Kidney epithelial cell (primary cell): ENCODE measurements at regions not wholly inside any gene's neighbourhood (a gene's known extent, or its start where the extent isn't known, plus 50 kb on each side); places are given as distances from the start of the nearest gene placed in this dataset.

Experiments used
- DNase-seq: peaks from one replicate; pipeline ENCODE4 v3.0.0-alpha.2; 2010; ENCODE audit warnings: low read depth
- H3K27me3 ChIP-seq: 2 replicates; pipeline ENCODE4 v1.6.0; 2011; ENCODE audit warnings: low read length; ENCODE audit not compliant: control insufficient read depth, insufficient read depth
- H3K36me3 ChIP-seq: 2 replicates; pipeline ENCODE4 v1.5.1; 2011; ENCODE audit warnings: low read length; ENCODE audit not compliant: control insufficient read depth, insufficient read depth
- H3K4me3 ChIP-seq: 2 replicates; pipeline ENCODE4 v1.5.1; 2011; ENCODE audit warnings: low read depth, mild to moderate bottlenecking, control low read depth, low read length
- CTCF ChIP-seq: IDR thresholded peaks from 2 replicates; pipeline ENCODE4 v1.5.1; 2011; ENCODE audit warnings: mild to moderate bottlenecking, moderate library complexity, low read length, control low read depth, inconsistent platforms; ENCODE audit not compliant: insufficient read depth, poor library complexity, severe bottlenecking

DNA sequence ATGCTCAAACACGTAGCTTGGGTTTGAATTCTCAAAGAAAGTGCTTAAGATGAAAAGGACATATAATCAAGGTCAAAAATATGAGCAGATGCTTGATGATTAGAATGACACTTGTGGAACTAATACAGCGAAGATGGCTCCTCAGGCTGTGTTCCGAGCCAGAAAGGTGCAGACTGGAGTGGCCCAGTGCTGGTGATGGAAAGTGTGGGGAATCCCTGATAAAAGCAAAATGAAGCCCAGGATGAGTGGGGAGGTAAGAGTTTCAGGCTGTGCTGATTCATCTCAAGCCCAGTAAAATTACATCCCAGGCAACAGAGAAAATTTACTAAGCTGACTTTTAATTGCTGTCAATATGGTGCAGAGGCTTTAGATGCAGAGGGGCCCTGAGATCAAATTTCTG lies 77.8 kb upstream of the IKZF1 start:
- DNase-seq: no peak
- no peak for TF ChIP-seq CTCF
- H3K36me3 ChIP-seq: no peaks in the 10 kb centered on the region
- H3K4me3 ChIP-seq: no peak overlapping the region
- H3K27me3 ChIP-seq: no peaks in the 10 kb centered on the region

- no peaks in the 10 kb centered on the region for H3K36me3 ChIP-seq
- DNase-seq: no peak
- H3K27me3 ChIP-seq: no peaks in the 10 kb centered on the region
- TF ChIP-seq CTCF: no peak
- H3K4me3 ChIP-seq: no peak overlapping the region
Observed at GRCh38 chr7:50226145-50226544, 78.4 kb upstream of the IKZF1 start.

GRCh38 chr7:50221433-50221832 lies 83.1 kb upstream of the IKZF1 start:
- DNase-seq: no peak
- Histone ChIP-seq H3K27me3 (no peaks in the 10 kb centered on the region), H3K4me3 (no peak overlapping the region), H3K36me3 (no peaks in the 10 kb centered on the region)
- TF ChIP-seq CTCF: no peak

GRCh38 chr7:50221028-50221427 lies 83.5 kb upstream of the IKZF1 start:
- DNase-seq: no peak
- H3K27me3 ChIP-seq: no peaks in the 10 kb centered on the region
- no peaks in the 10 kb centered on the region for H3K36me3 ChIP-seq
- no peak overlapping the region for H3K4me3 ChIP-seq
- TF ChIP-seq CTCF: no peak

GRCh38 chr7:50220273-50220672 lies 84.2 kb upstream of the IKZF1 start:
- no peak for TF ChIP-seq CTCF
- no peak for DNase-seq
- Histone ChIP-seq H3K27me3 (no peaks in the 10 kb centered on the region), H3K4me3 (no peak overlapping the region), H3K36me3 (no peaks in the 10 kb centered on the region)

GRCh38 chr7:50217821-50218281 lies 86.7 kb upstream of the IKZF1 start:
- no peak for DNase-seq
- H3K27me3 ChIP-seq: no peaks in the 10 kb centered on the region
- H3K4me3 ChIP-seq: no peak overlapping the region
- no peak for TF ChIP-seq CTCF
- H3K36me3 ChIP-seq: no peaks in the 10 kb centered on the region
